GM13977 (cell line): ENCODE measurements at regions not wholly inside any gene's neighbourhood (a gene's known extent, or its start where the extent isn't known, plus 50 kb on each side); places are given as distances from the start of the nearest gene placed in this dataset.
"Not testable (repeated sequence)": the region's sequence is repeated elsewhere in the genome, so short reads cannot be mapped to it uniquely, and the experiment has no call there.

Source experiments
- DNase-seq: peaks from one replicate; pipeline ENCODE4 v3.0.0; 2012; ENCODE audit warnings: low spot score
- CTCF ChIP-seq: IDR thresholded peaks from 2 replicates; pipeline ENCODE4 v1.5.1; 2012; ENCODE audit warnings: mild to moderate bottlenecking, control low read depth; ENCODE audit not compliant: insufficient read depth; ENCODE audit errors: extremely low read depth, missing control alignments
- in situ Hi-C: fragments of 300-500 bp; cut with MboI; formaldehyde crosslinking; loops from one replicate; pipeline ENCODE4 v1.12.0; 2022; ENCODE audit warnings: low sequenced_read_pairs, low pct_unique_long_range_greater_than_20kb, mixed read lengths, inconsistent platforms; ENCODE audit not compliant: unreplicated experiment

GRCh38 chr6:117761610-117762009 lies 86.3 kb downstream of the NUS1 start:
- TF ChIP-seq CTCF = no peak
- in situ Hi-C loops = no loop called here
- no peak for DNase-seq

- in situ Hi-C loops = no loop called here
- DNase-seq = peak; percentile 19
- TF ChIP-seq CTCF = no peak
Measured at GRCh38 chr6:117771403-117771802, 96.1 kb downstream of the NUS1 start.

GRCh38 chr6:117776441-117776840 lies 101.2 kb downstream of the NUS1 start:
- TF ChIP-seq CTCF = peak; percentile 35
- in situ Hi-C loops = no loop called here

GRCh38 chr6:117781550-117781949 lies 106.3 kb downstream of the NUS1 start:
- in situ Hi-C loops = no loop called here
- DNase-seq = no peak
- TF ChIP-seq CTCF = no peak

More at GRCh38 chr6:117776441-117776840, 101.2 kb downstream of the NUS1 start:
- no peak for DNase-seq

- TF ChIP-seq CTCF = no peak
- in situ Hi-C loops = no loop called here
Measured at GRCh38 chr6:117783279-117783678, 108.0 kb downstream of the NUS1 start.

GRCh38 chr6:117791012-117791411 lies 115.7 kb downstream of the NUS1 start:
- DNase-seq = no peak
- TF ChIP-seq CTCF = no peak
- in situ Hi-C loops = no loop called here

More at GRCh38 chr6:117783279-117783678, 108.0 kb downstream of the NUS1 start:
- DNase-seq = no peak

- in situ Hi-C loops = no loop called here
- DNase-seq = no peak
- peak; percentile 5 for TF ChIP-seq CTCF
Measured at GRCh38 chr6:117795234-117795633, 111.8 kb upstream of the SLC35F1 start.

- DNase-seq, in situ Hi-C loops: not testable (repeated sequence)
Measured at GRCh38 chr6:117798819-117799218, 108.2 kb upstream of the SLC35F1 start.
